ENCODE measurements at regions not wholly inside any gene's neighbourhood (a gene's known extent, or its start where the extent isn't known, plus 50 kb on each side); places are given as distances from the start of the nearest gene placed in this dataset.

- H3K27me3 ChIP-seq, result no peaks in the 10 kb centered on the region
- TF ChIP-seq POLR2AphosphoS5 (IDR thresholded peaks at IDR 0.05) (no peak), CTCF (IDR thresholded peaks at IDR 0.05) (no peak), POLR2A (IDR thresholded peaks at IDR 0.05) (no peak)
- no peaks in the 10 kb centered on the region for H3K9me3 ChIP-seq
- intact Hi-C loops (cut with DNase I; ENCODE audit: low total_unique reads), result no loop called here
- no peak overlapping the region for H3K27ac ChIP-seq
- DNase-seq (ENCODE audit: low spot score in 2 of 2), result no peak
- no peak overlapping the region for H3K4me3 ChIP-seq
- H3K36me3 ChIP-seq, result no peaks in the 10 kb centered on the region
- H3K4me1 ChIP-seq, result no peaks in the 10 kb centered on the region
These were observed 108.7 kb downstream of the P2RY1 start for GRCh38 chr3:152943645-152944044.

- Histone ChIP-seq H3K4me3 (no peak overlapping the region), H3K9me3 (no peaks in the 10 kb centered on the region), H3K36me3 (no peaks in the 10 kb centered on the region), H3K27me3 (no peaks in the 10 kb centered on the region), H3K27ac (no peak overlapping the region), H3K4me1 (no peaks in the 10 kb centered on the region)
- no peak for TF ChIP-seq CTCF (IDR thresholded peaks at IDR 0.05)
- TF ChIP-seq POLR2AphosphoS5 (IDR thresholded peaks at IDR 0.05), result no peak
- no peak for TF ChIP-seq POLR2A (IDR thresholded peaks at IDR 0.05)
- no peak for DNase-seq (ENCODE audit: low spot score in 2 of 2)
- intact Hi-C loops (cut with DNase I; ENCODE audit: low total_unique reads), result no loop called here
These were observed 109.7 kb downstream of the P2RY1 start for GRCh38 chr3:152944671-152945070.

GRCh38 chr3:152945556-152945955, 110.6 kb downstream of the P2RY1 start:
- H3K36me3 ChIP-seq, result no peaks in the 10 kb centered on the region

GRCh38 chr3:152957491-152957890, 122.6 kb downstream of the P2RY1 start:
- TF ChIP-seq POLR2A (IDR thresholded peaks at IDR 0.05) (no peak), POLR2AphosphoS5 (IDR thresholded peaks at IDR 0.05) (no peak), CTCF (IDR thresholded peaks at IDR 0.05) (no peak)
- Histone ChIP-seq H3K36me3 (no peaks in the 10 kb centered on the region), H3K27ac (no peak overlapping the region), H3K4me3 (no peak overlapping the region), H3K27me3 (no peaks in the 10 kb centered on the region), H3K9me3 (no peaks in the 10 kb centered on the region), H3K4me1 (no peaks in the 10 kb centered on the region)
- intact Hi-C loops (cut with DNase I; ENCODE audit: low total_unique reads), result no loop called here
- DNase-seq (ENCODE audit: low spot score in 2 of 2), result no peak

More at GRCh38 chr3:152945556-152945955, 110.6 kb downstream of the P2RY1 start:
- Histone ChIP-seq H3K27me3 (no peaks in the 10 kb centered on the region), H3K4me1 (no peaks in the 10 kb centered on the region), H3K4me3 (no peak overlapping the region), H3K9me3 (no peaks in the 10 kb centered on the region), H3K27ac (no peak overlapping the region)
- intact Hi-C loops (cut with DNase I; ENCODE audit: low total_unique reads), result no loop called here
- TF ChIP-seq POLR2AphosphoS5 (IDR thresholded peaks at IDR 0.05) (no peak), CTCF (IDR thresholded peaks at IDR 0.05) (no peak), POLR2A (IDR thresholded peaks at IDR 0.05) (no peak)
- no peak for DNase-seq (ENCODE audit: low spot score in 2 of 2)

GRCh38 chr3:152959307-152959706, 124.4 kb downstream of the P2RY1 start:
- Histone ChIP-seq H3K4me3 (no peak overlapping the region), H3K9me3 (no peaks in the 10 kb centered on the region), H3K36me3 (no peaks in the 10 kb centered on the region), H3K27me3 (no peaks in the 10 kb centered on the region), H3K27ac (no peak overlapping the region), H3K4me1 (no peaks in the 10 kb centered on the region)
- TF ChIP-seq POLR2AphosphoS5 (IDR thresholded peaks at IDR 0.05), result no peak
- TF ChIP-seq CTCF (IDR thresholded peaks at IDR 0.05), result no peak
- no peak for TF ChIP-seq POLR2A (IDR thresholded peaks at IDR 0.05)
- intact Hi-C loops (cut with DNase I; ENCODE audit: low total_unique reads), result no loop called here
- no peak for DNase-seq (ENCODE audit: low spot score in 2 of 2)
